Memory B cell (primary cell): ENCODE measurements at regions not wholly inside any gene's neighbourhood (a gene's known extent, or its start where the extent isn't known, plus 50 kb on each side); places are given as distances from the start of the nearest gene placed in this dataset.

ENCODE experiments used
- ATAC-seq: fragments of 150-1000 bp; cut with Tn5 transposase; 2 replicates; pipeline ENCODE4 v1.10.0; 2021; ENCODE audit warnings: low read depth, mild to moderate bottlenecking, moderate library complexity
- DNase-seq, 2 donors: peaks; one replicate each; pipeline ENCODE4 v3.0.0; 2022; ENCODE audit warnings: low spot score in 2 of 2
- H3K27ac Mint-ChIP-seq: one replicate; pipeline ENCODE4 v1.8.0; 2022; ENCODE audit warnings: mild to moderate bottlenecking, moderate library complexity, mixed read lengths
- H3K27me3 Mint-ChIP-seq: one replicate; pipeline ENCODE4 v1.8.0; 2022; ENCODE audit warnings: mixed read lengths
- H3K36me3 Mint-ChIP-seq: one replicate; pipeline ENCODE4 v1.8.0; 2022; ENCODE audit warnings: mild to moderate bottlenecking, mixed read lengths
- H3K4me1 Mint-ChIP-seq: one replicate; pipeline ENCODE4 v1.8.0; 2022; ENCODE audit warnings: mixed read lengths
- H3K4me3 Mint-ChIP-seq: one replicate; pipeline ENCODE4 v1.8.0; 2022; ENCODE audit warnings: mild to moderate bottlenecking, moderate library complexity, mixed read lengths
- H3K9me3 Mint-ChIP-seq: one replicate; pipeline ENCODE4 v1.8.0; 2022; ENCODE audit warnings: mixed read lengths

GRCh38 chr10:129375912-129376311 is 91.1 kb upstream of the MGMT start:
- ATAC-seq (no peak), DNase-seq (no peak)
- H3K9me3 Mint-ChIP-seq: no peaks in the 10 kb centered on the region
- H3K4me1 Mint-ChIP-seq: no peaks in the 10 kb centered on the region
- H3K36me3 Mint-ChIP-seq: peaks cover 3% of the 10 kb centered on the region
- peaks cover 10% of the 10 kb centered on the region for H3K27me3 Mint-ChIP-seq
- no peak overlapping the region for H3K4me3 Mint-ChIP-seq
- H3K27ac Mint-ChIP-seq: no peak overlapping the region

- Mint-ChIP-seq H3K27ac (no peak overlapping the region), H3K9me3 (no peaks in the 10 kb centered on the region), H3K36me3 (peaks cover 3% of the 10 kb centered on the region), H3K4me1 (no peaks in the 10 kb centered on the region), H3K27me3 (peaks cover 10% of the 10 kb centered on the region), H3K4me3 (no peak overlapping the region)
- ATAC-seq (no peak), DNase-seq (no peak)
Measured at GRCh38 chr10:129380279-129380678, 86.8 kb upstream of the MGMT start.

GRCh38 chr10:129381741-129382140 is 85.3 kb upstream of the MGMT start:
- Mint-ChIP-seq H3K27ac (no peak overlapping the region), H3K4me3 (no peak overlapping the region), H3K27me3 (peaks cover 11% of the 10 kb centered on the region), H3K4me1 (no peaks in the 10 kb centered on the region), H3K9me3 (no peaks in the 10 kb centered on the region), H3K36me3 (peaks cover 3% of the 10 kb centered on the region)
- DNase-seq (no peak), ATAC-seq (no peak)

- Mint-ChIP-seq H3K4me1 (no peaks in the 10 kb centered on the region), H3K9me3 (no peaks in the 10 kb centered on the region), H3K27ac (no peak overlapping the region), H3K27me3 (peaks cover 11% of the 10 kb centered on the region), H3K36me3 (peaks cover 3% of the 10 kb centered on the region), H3K4me3 (no peak overlapping the region)
- DNase-seq (no peak), ATAC-seq (no peak)
Measured at GRCh38 chr10:129382401-129382800, 84.6 kb upstream of the MGMT start.

- DNase-seq: no peak
- Mint-ChIP-seq H3K4me1 (no peaks in the 10 kb centered on the region), H3K27me3 (peaks cover 7% of the 10 kb centered on the region), H3K4me3 (no peak overlapping the region), H3K27ac (no peak overlapping the region), H3K36me3 (peaks cover under 1% of the 10 kb centered on the region), H3K9me3 (no peaks in the 10 kb centered on the region)
- no peak for ATAC-seq
Measured at GRCh38 chr10:129383651-129384050, 83.4 kb upstream of the MGMT start.

- H3K4me3 Mint-ChIP-seq: no peak overlapping the region
- H3K27me3 Mint-ChIP-seq: peaks cover 6% of the 10 kb centered on the region
- no peak overlapping the region for H3K27ac Mint-ChIP-seq
- ATAC-seq (no peak), DNase-seq (no peak)
- H3K36me3 Mint-ChIP-seq: no peaks in the 10 kb centered on the region
- H3K9me3 Mint-ChIP-seq: no peaks in the 10 kb centered on the region
- H3K4me1 Mint-ChIP-seq: no peaks in the 10 kb centered on the region
Measured at GRCh38 chr10:129385600-129385999, 81.4 kb upstream of the MGMT start.

GRCh38 chr10:129386415-129387257 is 80.4 kb upstream of the MGMT start:
- H3K36me3 Mint-ChIP-seq: no peaks in the 10 kb centered on the region
- peaks cover 6% of the 10 kb centered on the region for H3K27me3 Mint-ChIP-seq
- no peaks in the 10 kb centered on the region for H3K4me1 Mint-ChIP-seq
- DNase-seq (no peak), ATAC-seq (no peak)
- no peak overlapping the region for H3K4me3 Mint-ChIP-seq
- no peak overlapping the region for H3K27ac Mint-ChIP-seq
- no peaks in the 10 kb centered on the region for H3K9me3 Mint-ChIP-seq

GRCh38 chr10:129387258-129387525 is 79.8 kb upstream of the MGMT start:
- ATAC-seq: no peak
- Mint-ChIP-seq H3K27me3 (peaks cover 6% of the 10 kb centered on the region), H3K4me1 (no peaks in the 10 kb centered on the region), H3K27ac (no peak overlapping the region), H3K9me3 (no peaks in the 10 kb centered on the region), H3K4me3 (no peak overlapping the region), H3K36me3 (no peaks in the 10 kb centered on the region)
- DNase-seq: no peak

GRCh38 chr10:129388435-129388834 is 78.6 kb upstream of the MGMT start:
- H3K36me3 Mint-ChIP-seq: no peaks in the 10 kb centered on the region
- H3K27me3 Mint-ChIP-seq: peaks cover 5% of the 10 kb centered on the region
- no peak for DNase-seq
- H3K4me3 Mint-ChIP-seq: no peak overlapping the region
- H3K9me3 Mint-ChIP-seq: no peaks in the 10 kb centered on the region
- no peak for ATAC-seq
- no peaks in the 10 kb centered on the region for H3K4me1 Mint-ChIP-seq
- H3K27ac Mint-ChIP-seq: no peak overlapping the region

GRCh38 chr10:129389194-129389593 is 77.8 kb upstream of the MGMT start:
- H3K27me3 Mint-ChIP-seq: peaks cover 2% of the 10 kb centered on the region
- no peak for ATAC-seq
- H3K4me3 Mint-ChIP-seq: no peak overlapping the region
- no peaks in the 10 kb centered on the region for H3K9me3 Mint-ChIP-seq
- no peaks in the 10 kb centered on the region for H3K4me1 Mint-ChIP-seq
- no peak for DNase-seq
- no peak overlapping the region for H3K27ac Mint-ChIP-seq
- no peaks in the 10 kb centered on the region for H3K36me3 Mint-ChIP-seq

- Mint-ChIP-seq H3K4me3 (no peak overlapping the region), H3K27me3 (peaks cover 2% of the 10 kb centered on the region), H3K4me1 (no peaks in the 10 kb centered on the region), H3K9me3 (no peaks in the 10 kb centered on the region), H3K36me3 (no peaks in the 10 kb centered on the region), H3K27ac (no peak overlapping the region)
- DNase-seq (no peak), ATAC-seq (no peak)
Measured at GRCh38 chr10:129390147-129390546, 76.9 kb upstream of the MGMT start.

- H3K4me3 Mint-ChIP-seq: no peak overlapping the region
- H3K36me3 Mint-ChIP-seq: no peaks in the 10 kb centered on the region
- ATAC-seq: no peak
Measured at GRCh38 chr10:129390726-129391125, 76.3 kb upstream of the MGMT start.

GRCh38 chr10:129391464-129391863 is 75.6 kb upstream of the MGMT start:
- DNase-seq (no peak), ATAC-seq (no peak)
- no peaks in the 10 kb centered on the region for H3K36me3 Mint-ChIP-seq
- no peak overlapping the region for H3K27ac Mint-ChIP-seq
- H3K4me3 Mint-ChIP-seq: no peak overlapping the region
- H3K9me3 Mint-ChIP-seq: no peaks in the 10 kb centered on the region
- no peaks in the 10 kb centered on the region for H3K4me1 Mint-ChIP-seq
- no peaks in the 10 kb centered on the region for H3K27me3 Mint-ChIP-seq

More at GRCh38 chr10:129390726-129391125, 76.3 kb upstream of the MGMT start:
- no peaks in the 10 kb centered on the region for H3K4me1 Mint-ChIP-seq
- no peaks in the 10 kb centered on the region for H3K9me3 Mint-ChIP-seq
- no peak for DNase-seq
- H3K27me3 Mint-ChIP-seq: no peaks in the 10 kb centered on the region
- no peak overlapping the region for H3K27ac Mint-ChIP-seq

GRCh38 chr10:129392855-129393254 is 74.2 kb upstream of the MGMT start:
- Mint-ChIP-seq H3K27me3 (no peaks in the 10 kb centered on the region), H3K4me3 (no peak overlapping the region), H3K4me1 (no peaks in the 10 kb centered on the region), H3K27ac (no peak overlapping the region), H3K9me3 (no peaks in the 10 kb centered on the region), H3K36me3 (no peaks in the 10 kb centered on the region)
- no peak for DNase-seq
- ATAC-seq: no peak

GRCh38 chr10:129393812-129394211 is 73.2 kb upstream of the MGMT start:
- no peak for DNase-seq
- Mint-ChIP-seq H3K4me3 (no peak overlapping the region), H3K4me1 (no peaks in the 10 kb centered on the region), H3K27ac (no peak overlapping the region), H3K36me3 (no peaks in the 10 kb centered on the region), H3K27me3 (no peaks in the 10 kb centered on the region), H3K9me3 (no peaks in the 10 kb centered on the region)
- ATAC-seq: no peak
